Effector memory CD8-positive, alpha-beta T cell (primary cell): ENCODE measurements at regions not wholly inside any gene's neighbourhood (a gene's known extent, or its start where the extent isn't known, plus 50 kb on each side); places are given as distances from the start of the nearest gene placed in this dataset.
"Not testable (repeated sequence)": the region's sequence is repeated elsewhere in the genome, so short reads cannot be mapped to it uniquely, and the experiment has no call there.

ENCODE experiments used
- ATAC-seq: fragments of 150-1000 bp; cut with Tn5 transposase; replicated peaks from 2 replicates; pipeline ENCODE4 v1.10.0; 2021; ENCODE audit warnings: mild to moderate bottlenecking, moderate library complexity
- DNase-seq, 3 experiments: peaks; one replicate each; pipeline ENCODE4 v3.0.0; 2021
- H3K27ac Mint-ChIP-seq, 2 donors: one replicate each; pipeline ENCODE4 v1.8.0; 2022; ENCODE audit warnings: mild to moderate bottlenecking in 2 of 2, mixed read lengths in 2 of 2, moderate library complexity in 2 of 2
- H3K27me3 Mint-ChIP-seq, 2 donors: one replicate each; pipeline ENCODE4 v1.8.0; 2022; ENCODE audit warnings: mixed read lengths in 2 of 2
- H3K36me3 Mint-ChIP-seq: one replicate; pipeline ENCODE4 v1.8.0; 2022; ENCODE audit warnings: mild to moderate bottlenecking, moderate library complexity, mixed read lengths; ENCODE audit not compliant: insufficient read depth
- H3K4me1 Mint-ChIP-seq, 2 donors: one replicate each; pipeline ENCODE4 v1.8.0; 2022; ENCODE audit warnings: low read depth in 2 of 2, mixed read lengths in 2 of 2
- H3K4me3 Mint-ChIP-seq, 2 donors: one replicate each; pipeline ENCODE4 v1.8.0; 2022; ENCODE audit warnings: mild to moderate bottlenecking in 2 of 2, mixed read lengths in 2 of 2, moderate library complexity in 2 of 2
- H3K9me3 Mint-ChIP-seq, 2 donors: one replicate each; pipeline ENCODE4 v1.8.0; 2022; ENCODE audit warnings: mixed read lengths in 2 of 2

DNA sequence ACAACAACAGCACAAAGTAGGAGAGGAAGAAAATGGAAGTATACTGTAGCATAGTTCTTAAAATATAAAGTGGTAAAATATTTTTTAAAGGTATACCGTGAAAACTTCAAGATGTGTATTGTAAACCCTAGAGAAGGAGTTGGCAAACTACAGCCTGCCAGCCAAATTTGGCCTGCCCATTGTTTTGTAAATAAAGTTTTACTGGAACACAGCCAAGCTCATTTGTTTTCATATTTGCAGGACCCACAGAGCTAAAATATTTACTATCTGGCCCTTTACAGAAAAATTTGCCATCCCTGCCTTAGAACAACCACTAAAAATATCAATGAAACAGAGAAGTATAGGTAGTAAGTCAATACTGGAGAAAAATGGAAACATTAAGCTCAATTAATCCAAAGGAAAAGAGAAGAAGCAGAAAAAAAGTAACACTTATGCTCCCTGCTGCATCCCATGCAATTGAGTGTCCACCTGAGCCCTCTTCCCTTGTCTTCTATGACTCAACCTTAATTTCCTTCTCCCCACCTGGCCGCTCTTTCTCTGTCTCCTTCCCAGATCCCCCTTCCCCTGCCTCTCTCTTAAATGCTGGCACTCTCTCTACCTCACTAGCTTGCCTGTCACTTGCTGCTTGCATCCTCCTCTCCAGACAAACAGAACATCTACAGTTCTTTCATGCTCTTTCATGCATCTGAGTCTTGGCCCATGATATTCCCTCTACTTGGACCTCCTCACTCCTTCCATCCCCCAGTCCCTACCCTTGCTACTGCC, 50.6 kb upstream of the FER start:
- Mint-ChIP-seq H3K4me3 (no peak overlapping the region), H3K27me3 (peaks cover 2 to 8% of the 10 kb centered on the region in 2 donors), H3K4me1 (no peaks in the 10 kb centered on the region), H3K27ac (no peak overlapping the region), H3K9me3 (no peaks in the 10 kb centered on the region), H3K36me3 (no peaks in the 10 kb centered on the region)
- DNase-seq (no peak), ATAC-seq (no peak)

- Mint-ChIP-seq H3K27me3 (peaks cover 8% of the 10 kb centered on the region in 2 donors), H3K36me3 (no peaks in the 10 kb centered on the region), H3K4me3 (no peak overlapping the region), H3K9me3 (no peaks in the 10 kb centered on the region), H3K4me1 (no peaks in the 10 kb centered on the region), H3K27ac (no peak overlapping the region)
- ATAC-seq, result no peak
- DNase-seq, result no peak
Measured at GRCh38 chr5:108696407-108696806, 51.3 kb upstream of the FER start.

GRCh38 chr5:108688485-108688884, 59.2 kb upstream of the FER start:
- Mint-ChIP-seq H3K27ac (no peak overlapping the region), H3K27me3 (peaks cover 0 to 14% of the 10 kb centered on the region in 2 donors), H3K4me1 (no peaks in the 10 kb centered on the region), H3K36me3 (no peaks in the 10 kb centered on the region), H3K9me3 (no peaks in the 10 kb centered on the region), H3K4me3 (no peak overlapping the region)
- DNase-seq (no peak), ATAC-seq (no peak)

DNA sequence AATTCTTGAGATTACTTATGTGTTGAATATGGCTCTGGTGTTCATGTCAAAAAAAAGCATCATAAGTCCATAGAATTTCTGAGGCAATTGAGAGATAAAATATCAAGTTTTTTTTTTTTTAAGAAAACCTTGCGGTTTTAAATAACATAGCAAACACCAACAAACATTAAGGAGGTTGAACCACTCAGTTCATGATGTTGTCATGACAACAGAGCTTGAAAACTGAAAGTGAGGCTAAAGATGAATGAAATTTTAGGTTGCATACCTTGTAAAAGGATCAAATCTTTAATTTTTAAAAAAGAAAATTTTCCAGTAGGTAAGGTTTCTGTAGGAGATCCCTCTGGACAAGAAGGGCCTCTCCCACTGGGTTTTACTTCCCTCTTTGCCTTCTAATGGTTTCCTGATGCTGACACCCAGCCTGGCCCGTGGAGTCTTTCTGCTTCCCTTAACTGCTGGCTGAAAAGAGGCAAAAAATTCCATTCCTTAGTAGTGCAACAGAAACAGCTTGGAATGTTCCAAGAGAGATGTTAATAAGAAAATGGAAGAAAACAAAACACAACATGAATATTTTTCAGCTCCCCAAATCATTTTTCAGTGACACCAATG, 60.0 kb upstream of the FER start:
- no peaks in the 10 kb centered on the region for H3K4me1 Mint-ChIP-seq
- H3K36me3 Mint-ChIP-seq, result no peaks in the 10 kb centered on the region
- peaks cover 0 to 14% of the 10 kb centered on the region in 2 donors for H3K27me3 Mint-ChIP-seq
- ATAC-seq (peak; percentile 32), DNase-seq (no peak)
- H3K4me3 Mint-ChIP-seq, result no peak overlapping the region
- H3K27ac Mint-ChIP-seq, result no peak overlapping the region
- no peaks in the 10 kb centered on the region for H3K9me3 Mint-ChIP-seq

DNA sequence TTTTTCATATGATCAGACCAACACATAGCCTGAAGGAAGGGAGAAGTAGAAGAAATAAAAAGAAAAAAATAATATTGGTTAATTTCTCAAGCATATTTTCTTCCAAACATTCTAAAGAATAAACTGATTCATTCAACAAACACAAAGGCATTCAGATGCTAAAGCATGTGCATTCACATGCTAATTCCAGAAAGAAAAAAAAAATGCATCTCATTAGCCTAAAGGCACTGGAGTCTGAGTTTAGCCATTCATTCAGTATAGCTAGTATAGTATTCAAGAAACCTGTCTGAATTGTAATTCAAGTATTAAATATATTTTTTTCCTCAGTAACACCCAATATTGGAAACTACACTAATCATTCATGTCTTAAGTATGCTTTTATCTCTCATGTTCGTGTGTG, 61.0 kb upstream of the FER start:
- Mint-ChIP-seq H3K4me3 (no peak overlapping the region), H3K4me1 (no peaks in the 10 kb centered on the region), H3K9me3 (no peaks in the 10 kb centered on the region), H3K36me3 (no peaks in the 10 kb centered on the region), H3K27me3 (peaks cover 0 to 7% of the 10 kb centered on the region in 2 donors), H3K27ac (no peak overlapping the region)
- DNase-seq, result no peak
- ATAC-seq, result no peak

GRCh38 chr5:108685448-108686216, 62.1 kb upstream of the FER start:
- not testable (repeated sequence) for H3K4me1 Mint-ChIP-seq, ATAC-seq, H3K4me3 Mint-ChIP-seq, H3K27ac Mint-ChIP-seq, H3K36me3 Mint-ChIP-seq, H3K9me3 Mint-ChIP-seq, H3K27me3 Mint-ChIP-seq, DNase-seq

GRCh38 chr5:108681079-108681921, 66.4 kb upstream of the FER start:
- Mint-ChIP-seq H3K27ac (no peak overlapping the region), H3K9me3 (no peaks in the 10 kb centered on the region), H3K4me1 (no peaks in the 10 kb centered on the region), H3K4me3 (no peak overlapping the region), H3K36me3 (no peaks in the 10 kb centered on the region), H3K27me3 (peaks cover 11 to 15% of the 10 kb centered on the region in 2 donors)
- DNase-seq, result peak; percentile 21 to 38 (median 27)
- ATAC-seq, result peak; percentile 85

- Mint-ChIP-seq H3K9me3 (no peaks in the 10 kb centered on the region), H3K27me3 (peaks cover 17 to 23% of the 10 kb centered on the region in 2 donors), H3K4me1 (no peaks in the 10 kb centered on the region), H3K27ac (no peak overlapping the region), H3K36me3 (no peaks in the 10 kb centered on the region), H3K4me3 (no peak overlapping the region)
- ATAC-seq (no peak), DNase-seq (no peak)
Measured at GRCh38 chr5:108678091-108678490, 69.6 kb upstream of the FER start.

- Mint-ChIP-seq H3K4me1 (no peaks in the 10 kb centered on the region), H3K36me3 (no peaks in the 10 kb centered on the region), H3K27me3 (peaks cover 26 to 28% of the 10 kb centered on the region in 2 donors), H3K4me3 (no peak overlapping the region), H3K27ac (no peak overlapping the region), H3K9me3 (no peaks in the 10 kb centered on the region)
- DNase-seq, result no peak
- ATAC-seq, result no peak
Measured at GRCh38 chr5:108675736-108676135, 72.0 kb upstream of the FER start.

DNA sequence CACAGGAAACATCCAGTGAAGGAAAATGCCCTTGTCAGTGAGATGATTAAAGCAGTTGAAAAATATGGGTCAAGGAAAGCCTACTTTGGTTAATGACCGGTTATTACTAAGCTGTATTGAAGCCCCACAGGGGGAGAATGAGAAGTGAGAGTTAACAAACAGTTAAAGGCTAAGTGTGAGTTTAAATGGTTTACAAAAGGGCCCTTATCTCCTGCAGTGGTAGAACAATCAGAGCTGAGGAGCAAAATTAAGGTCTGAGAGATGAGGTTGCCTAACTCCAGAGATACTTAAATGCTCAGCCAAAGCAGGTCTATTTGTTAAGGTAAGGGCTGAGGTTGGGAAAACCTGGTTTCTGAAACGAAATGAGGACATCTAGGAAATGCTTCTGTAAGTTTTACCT, 75.1 kb upstream of the FER start:
- H3K9me3 Mint-ChIP-seq, result no peaks in the 10 kb centered on the region
- peaks cover 22 to 28% of the 10 kb centered on the region in 2 donors for H3K27me3 Mint-ChIP-seq
- no peak overlapping the region for H3K4me3 Mint-ChIP-seq
- no peaks in the 10 kb centered on the region for H3K4me1 Mint-ChIP-seq
- H3K27ac Mint-ChIP-seq, result no peak overlapping the region
- DNase-seq, result no peak
- ATAC-seq, result no peak
- H3K36me3 Mint-ChIP-seq, result no peaks in the 10 kb centered on the region

DNA sequence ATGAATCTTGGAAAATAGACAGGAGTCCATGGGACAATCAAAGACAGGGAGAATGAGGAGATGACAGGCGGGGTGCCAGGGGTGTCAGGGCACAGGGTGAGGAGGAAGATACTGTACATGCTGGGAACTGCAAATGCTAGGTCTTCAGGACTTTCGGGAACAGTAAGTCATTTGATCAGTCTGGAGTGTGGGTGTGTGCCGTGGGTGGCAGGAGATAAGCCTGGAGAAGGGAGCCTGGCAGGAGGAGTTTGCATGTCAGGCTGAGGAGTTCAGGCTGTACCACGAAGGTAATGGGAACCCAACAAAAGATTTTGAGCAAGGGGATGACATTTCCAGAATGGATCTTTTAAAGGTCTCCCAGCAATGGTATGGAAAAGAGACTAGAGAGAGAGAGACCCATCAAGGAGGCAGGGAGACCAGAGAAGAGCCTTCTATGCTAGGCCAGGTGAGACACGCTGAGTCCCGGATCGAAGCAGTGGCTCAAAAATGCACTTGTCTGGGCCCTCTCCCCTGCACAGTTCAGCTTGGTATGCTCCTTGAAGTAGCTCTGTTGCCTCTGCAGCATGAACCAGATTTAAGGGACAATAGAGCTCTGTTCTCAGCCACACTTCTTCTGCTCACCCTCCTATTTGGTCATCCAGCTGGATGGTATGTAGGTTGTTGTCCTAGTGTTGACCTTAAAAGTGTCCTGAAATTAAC, 77.0 kb upstream of the FER start:
- H3K27me3 Mint-ChIP-seq, result peaks cover 28% of the 10 kb centered on the region in 2 donors
- no peak for DNase-seq
- H3K4me1 Mint-ChIP-seq, result no peaks in the 10 kb centered on the region
- no peak for ATAC-seq
- H3K27ac Mint-ChIP-seq, result no peak overlapping the region
- H3K9me3 Mint-ChIP-seq, result no peaks in the 10 kb centered on the region
- H3K36me3 Mint-ChIP-seq, result no peaks in the 10 kb centered on the region
- no peak overlapping the region for H3K4me3 Mint-ChIP-seq

DNA sequence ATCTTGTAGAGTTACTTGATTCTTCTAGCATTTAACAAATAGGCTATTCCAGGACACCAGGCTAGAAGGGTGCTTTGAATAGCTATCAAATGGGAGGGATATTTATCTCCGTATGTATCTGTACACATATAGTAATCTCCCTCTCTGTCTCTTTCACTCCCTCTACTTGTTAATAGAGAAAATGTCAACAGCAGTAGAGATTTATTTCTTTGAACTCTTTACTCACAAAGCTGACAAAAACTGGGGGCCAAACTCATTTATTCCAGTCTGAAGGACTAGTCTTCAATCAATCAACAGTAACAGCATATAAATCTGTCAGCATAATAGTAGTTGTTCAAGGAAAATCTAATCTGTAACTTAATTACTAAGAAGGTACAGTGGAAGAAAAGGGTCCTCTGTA, 78.2 kb upstream of the FER start:
- DNase-seq (no peak), ATAC-seq (no peak)
- peaks cover 20 to 23% of the 10 kb centered on the region in 2 donors for H3K27me3 Mint-ChIP-seq
- no peaks in the 10 kb centered on the region for H3K36me3 Mint-ChIP-seq
- H3K27ac Mint-ChIP-seq, result no peak overlapping the region
- no peak overlapping the region for H3K4me3 Mint-ChIP-seq
- H3K4me1 Mint-ChIP-seq, result no peaks in the 10 kb centered on the region
- no peaks in the 10 kb centered on the region for H3K9me3 Mint-ChIP-seq
